ENCODE measurements at regions not wholly inside any gene's neighbourhood (a gene's known extent, or its start where the extent isn't known, plus 50 kb on each side); places are given as distances from the start of the nearest gene placed in this dataset.
A peak's percentile ranks its signal among the peaks of the same experiment; 100 is the strongest.

DNA sequence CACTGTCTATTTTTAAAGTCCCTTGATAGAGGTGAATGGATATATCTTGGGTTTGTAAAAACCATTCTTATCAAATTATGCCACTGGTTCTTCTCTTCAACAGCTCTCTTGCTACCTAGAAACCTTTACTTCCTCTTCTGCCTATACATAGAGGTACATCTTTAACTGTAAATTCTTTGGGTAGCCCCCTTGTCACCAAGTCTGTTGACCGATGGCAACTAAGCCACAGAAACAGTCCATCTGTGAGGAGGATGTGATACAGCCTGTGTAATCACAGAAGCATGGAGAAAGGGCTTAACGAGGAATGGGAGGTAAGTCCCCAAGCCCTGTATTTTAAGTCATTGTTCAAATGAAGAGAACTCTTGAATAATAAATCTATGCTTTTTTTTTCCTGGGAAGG lies 246.5 kb upstream of the MDFIC2 start:
- Mint-ChIP-seq H3K27me3 (ENCODE audit: low read depth) (no peaks in the 10 kb centered on the region), H3K4me3 (no peak overlapping the region), H3K9me3 (peaks cover 4% of the 10 kb centered on the region)

DNA sequence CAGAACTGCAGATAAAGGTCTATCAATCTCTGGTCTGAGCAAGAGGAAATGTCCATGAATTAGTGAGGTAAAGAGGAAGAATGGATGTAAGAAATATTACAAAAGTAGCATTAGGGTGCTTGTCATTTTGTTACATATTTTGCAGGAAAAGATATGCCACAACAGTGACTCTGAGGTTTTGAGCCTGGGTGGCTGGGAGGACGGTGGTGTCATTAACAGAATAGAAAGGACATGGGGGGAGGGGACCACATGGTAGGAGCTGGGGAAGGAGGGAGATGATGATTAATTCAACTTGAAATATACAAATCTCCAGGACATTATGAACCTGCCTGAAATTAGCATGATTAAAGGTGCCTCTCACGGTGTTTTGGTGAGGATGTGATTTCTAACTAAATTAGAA lies 245.5 kb upstream of the MDFIC2 start:
- Mint-ChIP-seq H3K4me1 (no peaks in the 10 kb centered on the region), H3K27ac (no peak overlapping the region), H3K36me3 (ENCODE audit: low read depth) (no peaks in the 10 kb centered on the region), H3K4me3 (no peak overlapping the region), H3K9me3 (no peaks in the 10 kb centered on the region), H3K27me3 (ENCODE audit: low read depth) (no peaks in the 10 kb centered on the region)
- TF ChIP-seq, protein P1, sequence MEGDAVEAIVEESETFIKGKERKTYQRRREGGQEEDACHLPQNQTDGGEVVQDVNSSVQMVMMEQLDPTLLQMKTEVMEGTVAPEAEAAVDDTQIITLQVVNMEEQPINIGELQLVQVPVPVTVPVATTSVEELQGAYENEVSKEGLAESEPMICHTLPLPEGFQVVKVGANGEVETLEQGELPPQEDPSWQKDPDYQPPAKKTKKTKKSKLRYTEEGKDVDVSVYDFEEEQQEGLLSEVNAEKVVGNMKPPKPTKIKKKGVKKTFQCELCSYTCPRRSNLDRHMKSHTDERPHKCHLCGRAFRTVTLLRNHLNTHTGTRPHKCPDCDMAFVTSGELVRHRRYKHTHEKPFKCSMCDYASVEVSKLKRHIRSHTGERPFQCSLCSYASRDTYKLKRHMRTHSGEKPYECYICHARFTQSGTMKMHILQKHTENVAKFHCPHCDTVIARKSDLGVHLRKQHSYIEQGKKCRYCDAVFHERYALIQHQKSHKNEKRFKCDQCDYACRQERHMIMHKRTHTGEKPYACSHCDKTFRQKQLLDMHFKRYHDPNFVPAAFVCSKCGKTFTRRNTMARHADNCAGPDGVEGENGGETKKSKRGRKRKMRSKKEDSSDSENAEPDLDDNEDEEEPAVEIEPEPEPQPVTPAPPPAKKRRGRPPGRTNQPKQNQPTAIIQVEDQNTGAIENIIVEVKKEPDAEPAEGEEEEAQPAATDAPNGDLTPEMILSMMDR (IDR thresholded peaks at IDR 0.05; ENCODE audit: unreplicated experiment in 3 of 3) = no peak

More for the DNA sequence above, 246.5 kb upstream of the MDFIC2 start:
- TF ChIP-seq, protein P1 (IDR thresholded peaks at IDR 0.05; ENCODE audit: unreplicated experiment in 3 of 3) = no peak
- H3K4me1 Mint-ChIP-seq = no peaks in the 10 kb centered on the region
- no peak overlapping the region for H3K27ac Mint-ChIP-seq
- no peaks in the 10 kb centered on the region for H3K36me3 Mint-ChIP-seq (ENCODE audit: low read depth)

DNA sequence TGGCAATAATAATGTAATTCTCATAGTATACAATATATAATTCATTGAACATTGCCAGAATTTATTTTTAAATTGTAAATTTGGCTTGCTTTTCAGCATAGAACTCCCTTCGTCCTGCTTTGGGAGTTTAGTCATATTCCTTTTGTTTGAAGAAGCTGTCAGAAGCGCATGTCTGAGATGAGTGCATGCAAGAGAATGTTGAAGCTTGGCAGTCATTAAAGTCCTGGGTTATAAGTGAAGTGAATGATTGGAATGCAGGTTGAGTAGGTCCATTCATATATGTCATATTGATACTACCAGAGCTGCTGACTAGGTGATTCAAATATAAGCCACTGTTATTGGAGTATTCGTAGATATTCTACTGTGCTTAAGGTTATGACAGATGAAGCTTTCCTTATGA lies 243.6 kb upstream of the MDFIC2 start:
- Mint-ChIP-seq H3K4me1 (no peaks in the 10 kb centered on the region), H3K27me3 (ENCODE audit: low read depth) (peaks cover 4% of the 10 kb centered on the region), H3K4me3 (no peak overlapping the region), H3K9me3 (peaks cover 3% of the 10 kb centered on the region), H3K27ac (no peak overlapping the region), H3K36me3 (ENCODE audit: low read depth) (no peaks in the 10 kb centered on the region)
- TF ChIP-seq, protein P1 (IDR thresholded peaks at IDR 0.05; ENCODE audit: unreplicated experiment in 3 of 3) = no peak

DNA sequence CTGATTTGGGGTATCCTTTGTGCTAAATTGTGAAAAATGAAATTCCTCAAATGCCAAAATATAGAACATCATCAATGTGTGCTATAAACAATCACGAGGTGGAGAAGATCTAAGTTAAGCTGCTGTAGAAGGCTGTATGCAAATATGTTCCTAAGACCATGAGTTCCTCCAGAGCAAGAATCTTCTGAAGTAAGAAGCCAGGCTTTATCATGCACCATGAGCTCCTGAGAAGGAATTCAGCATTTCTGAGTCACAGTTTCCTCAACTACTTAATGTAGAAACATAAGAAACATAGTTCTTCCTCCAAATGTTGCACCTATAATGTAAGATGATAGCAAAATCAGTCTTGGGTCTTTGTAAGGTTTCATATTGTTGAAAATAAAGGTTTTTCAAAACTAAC lies 241.7 kb upstream of the MDFIC2 start:
- peaks cover 4% of the 10 kb centered on the region for H3K27me3 Mint-ChIP-seq (ENCODE audit: low read depth)
- no peaks in the 10 kb centered on the region for H3K4me1 Mint-ChIP-seq
- H3K36me3 Mint-ChIP-seq (ENCODE audit: low read depth) = no peaks in the 10 kb centered on the region
- TF ChIP-seq, protein P1 (IDR thresholded peaks at IDR 0.05; ENCODE audit: unreplicated experiment in 3 of 3) = no peak
- no peak overlapping the region for H3K4me3 Mint-ChIP-seq
- H3K9me3 Mint-ChIP-seq = peaks cover 7% of the 10 kb centered on the region
- H3K27ac Mint-ChIP-seq = no peak overlapping the region

DNA sequence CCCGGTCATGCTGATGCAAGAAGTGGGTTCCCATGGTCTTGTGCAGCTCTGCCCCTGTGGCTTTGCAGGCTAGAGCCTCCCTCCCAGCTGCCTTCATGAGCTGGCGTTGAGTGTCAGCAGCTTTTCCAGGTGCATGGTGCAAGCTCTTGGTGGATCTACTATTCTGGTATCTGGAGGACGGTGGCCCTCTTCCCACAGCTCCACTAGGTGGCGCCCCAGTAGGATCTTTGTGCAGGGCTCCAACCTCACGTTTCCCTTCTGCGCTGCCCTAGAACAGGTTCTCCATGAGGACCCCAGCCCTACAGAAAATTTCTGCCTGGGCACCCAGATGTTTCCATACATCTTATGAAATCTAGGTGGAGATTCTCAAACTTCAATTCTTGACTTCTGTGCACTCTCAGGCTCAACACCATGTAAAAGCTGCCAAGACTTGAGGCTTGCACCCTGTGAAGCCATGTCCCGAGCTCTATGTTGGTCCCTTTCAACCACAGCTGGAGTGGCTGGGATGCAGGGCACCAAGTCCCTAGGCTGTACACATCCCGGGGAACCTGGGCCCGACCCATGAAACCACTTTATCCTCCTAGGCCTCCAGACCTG lies 238.4 kb upstream of the MDFIC2 start:
- no peaks in the 10 kb centered on the region for H3K36me3 Mint-ChIP-seq (ENCODE audit: low read depth)
- H3K9me3 Mint-ChIP-seq = peaks cover 7% of the 10 kb centered on the region
- H3K27ac Mint-ChIP-seq = no peak overlapping the region
- TF ChIP-seq, protein P1 (IDR thresholded peaks at IDR 0.05; ENCODE audit: unreplicated experiment in 3 of 3) = peak in 2 of 3 experiments; percentile 20 to 44
- H3K4me1 Mint-ChIP-seq = no peaks in the 10 kb centered on the region
- H3K4me3 Mint-ChIP-seq = no peak overlapping the region
- peaks cover 4% of the 10 kb centered on the region for H3K27me3 Mint-ChIP-seq (ENCODE audit: low read depth)

DNA sequence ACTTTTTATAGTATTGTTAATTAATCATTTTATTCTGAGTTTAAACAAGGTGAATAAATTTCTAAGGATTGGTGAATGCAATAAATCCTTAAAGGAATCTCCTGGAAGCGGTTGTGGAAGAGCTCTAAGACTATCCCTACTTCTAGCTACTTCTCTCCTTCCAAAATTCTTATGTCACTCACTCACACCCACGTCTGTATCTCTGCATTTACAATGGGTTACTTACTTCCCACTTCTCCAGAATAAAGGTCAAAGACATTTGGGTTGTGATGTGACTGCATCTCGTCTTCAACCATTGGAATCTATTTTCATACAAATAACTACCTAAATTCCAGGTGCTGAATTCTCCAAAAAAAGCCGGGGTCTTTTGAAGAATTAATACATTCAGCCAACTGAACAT lies 234.2 kb upstream of the MDFIC2 start:
- peaks cover 4% of the 10 kb centered on the region for H3K9me3 Mint-ChIP-seq
- H3K4me3 Mint-ChIP-seq = no peak overlapping the region
- H3K27me3 Mint-ChIP-seq (ENCODE audit: low read depth) = peaks cover 2% of the 10 kb centered on the region
- TF ChIP-seq, protein P1 (IDR thresholded peaks at IDR 0.05; ENCODE audit: unreplicated experiment in 3 of 3) = no peak
- H3K4me1 Mint-ChIP-seq = no peaks in the 10 kb centered on the region
- H3K27ac Mint-ChIP-seq = no peak overlapping the region
- no peaks in the 10 kb centered on the region for H3K36me3 Mint-ChIP-seq (ENCODE audit: low read depth)
